NCI-H187 treated with DMSO at 0.1 percent for 48 hours (cell line): ENCODE measurements at regions not wholly inside any gene's neighbourhood (a gene's known extent, or its start where the extent isn't known, plus 50 kb on each side); places are given as distances from the start of the nearest gene placed in this dataset.
A peak's percentile ranks its signal among the peaks of the same experiment; 100 is the strongest.
"Not testable (repeated sequence)": the region's sequence is repeated elsewhere in the genome, so short reads cannot be mapped to it uniquely, and the experiment has no call there.

Source experiments
- DNase-seq: peaks from one replicate; lab custom pipeline; 2025; lab: John Stamatoyannopoulos, UW

DNA sequence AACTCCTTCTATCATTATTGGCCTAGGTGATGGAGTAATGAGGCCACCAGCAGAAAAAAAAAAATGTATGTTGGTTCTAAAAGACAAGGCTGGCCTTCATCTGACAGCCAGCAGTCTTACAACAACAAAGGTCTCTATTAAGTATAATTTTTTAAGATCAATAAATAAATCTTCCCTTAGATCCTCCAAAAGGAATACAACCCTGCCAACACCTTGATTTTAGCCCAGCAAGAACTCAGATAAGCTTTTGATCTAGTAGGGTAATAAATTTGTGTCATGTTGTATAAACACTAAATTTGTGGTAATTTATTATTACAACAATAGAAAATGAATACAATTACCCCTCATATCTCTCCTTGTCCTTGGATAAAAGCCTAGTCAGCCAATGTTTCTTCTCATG lies 633.2 kb upstream of the FAM174A start:
- no peak for DNase-seq

DNA sequence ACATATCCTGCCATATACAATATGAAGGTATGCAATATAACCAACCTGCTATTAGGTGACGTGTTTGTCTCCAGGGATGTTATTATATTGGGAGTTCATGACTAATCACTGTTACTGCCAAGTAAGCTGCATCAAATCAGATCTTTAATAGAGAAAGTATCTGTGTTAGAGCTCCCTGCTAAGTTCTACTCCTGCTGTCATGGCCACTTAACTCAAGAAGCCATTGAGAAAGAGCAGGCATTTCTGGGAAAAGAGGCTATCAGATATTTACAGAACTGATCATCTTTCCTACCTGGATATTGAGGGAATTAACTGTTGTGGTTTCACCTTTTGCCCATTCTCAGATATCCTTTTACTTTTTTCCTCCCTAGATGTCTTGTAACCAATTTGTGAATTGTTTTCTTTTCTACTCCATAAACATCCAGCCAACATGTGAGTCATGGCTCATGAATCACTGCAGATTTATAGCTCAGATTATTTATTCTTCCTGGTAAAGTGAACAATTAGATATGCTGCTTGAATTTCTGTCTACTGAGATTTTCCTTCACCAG lies 634.8 kb upstream of the FAM174A start:
- peak; percentile 44 for DNase-seq

DNA sequence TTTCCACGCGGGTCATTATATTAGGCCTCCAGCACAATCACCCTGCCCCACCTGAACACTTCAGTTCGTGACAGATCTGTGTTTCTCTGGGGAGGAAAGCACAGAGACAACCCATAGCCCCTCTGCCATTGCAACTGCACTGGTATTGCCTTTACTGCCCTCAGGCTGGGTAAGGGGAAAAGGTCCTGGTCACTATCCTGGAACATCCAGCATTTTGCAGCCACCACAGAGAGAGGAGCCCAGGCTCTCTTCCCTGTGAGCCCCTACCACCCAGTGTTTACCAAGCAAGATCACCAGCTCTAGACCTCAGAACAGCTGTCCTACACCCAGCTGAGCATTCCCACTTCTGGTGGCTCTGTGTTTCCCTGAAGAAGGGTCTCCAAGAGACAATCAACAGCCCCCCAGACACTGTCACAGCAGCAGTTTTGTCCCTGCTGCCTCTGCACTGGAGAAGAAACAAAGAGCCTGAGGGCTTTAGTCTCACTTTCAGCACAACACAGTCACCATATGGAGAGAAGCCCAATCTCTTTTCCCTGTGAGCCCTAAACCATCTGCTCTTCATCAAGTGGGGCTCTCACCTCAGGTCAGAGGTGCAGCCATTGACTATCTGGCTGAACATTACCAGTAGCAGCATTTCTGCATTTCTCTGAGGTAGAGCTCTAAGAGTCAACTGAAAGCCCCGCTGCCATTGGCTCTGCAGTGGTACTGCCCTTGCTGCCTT lies 655.2 kb upstream of the FAM174A start:
- DNase-seq: no peak

DNA sequence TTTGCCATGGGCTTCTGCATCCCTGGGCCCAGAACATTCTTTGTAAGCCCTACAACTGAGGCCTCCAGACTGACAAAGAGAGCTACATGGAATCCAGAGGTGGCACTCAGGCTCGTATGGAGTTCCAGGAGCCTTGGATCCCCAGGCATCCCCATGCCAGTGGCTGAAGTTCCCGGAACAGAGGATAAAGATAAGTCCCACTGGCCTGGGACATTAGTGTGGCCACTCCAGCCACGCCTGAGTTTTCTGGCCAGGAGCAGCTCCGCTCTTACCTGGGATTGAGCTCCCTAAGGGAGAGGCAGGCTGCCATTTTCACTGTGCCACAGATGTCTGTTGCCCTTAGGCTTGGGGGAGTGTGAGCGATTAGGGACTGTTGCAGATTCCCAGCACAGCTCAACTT lies 656.3 kb upstream of the FAM174A start:
- DNase-seq: no peak

DNA sequence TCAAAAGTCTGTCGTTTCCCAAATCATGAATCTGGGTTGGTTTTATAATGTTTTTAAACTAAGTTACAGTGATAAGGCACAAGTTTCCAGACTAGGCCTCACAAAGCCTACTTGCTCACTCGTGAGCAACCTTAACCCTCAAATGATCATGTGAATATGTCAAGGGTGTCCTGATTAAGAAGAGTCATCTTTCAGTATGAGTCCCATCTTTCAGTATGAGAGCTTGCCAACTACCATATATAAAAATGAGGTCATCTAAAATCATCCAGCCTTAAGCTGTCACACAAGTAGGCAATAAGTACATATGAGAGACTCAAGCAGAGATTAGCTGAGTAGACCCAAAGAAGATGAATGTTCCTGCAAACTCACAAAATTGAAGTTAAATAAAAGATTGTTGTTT lies 668.4 kb upstream of the FAM174A start:
- no peak for DNase-seq

DNA sequence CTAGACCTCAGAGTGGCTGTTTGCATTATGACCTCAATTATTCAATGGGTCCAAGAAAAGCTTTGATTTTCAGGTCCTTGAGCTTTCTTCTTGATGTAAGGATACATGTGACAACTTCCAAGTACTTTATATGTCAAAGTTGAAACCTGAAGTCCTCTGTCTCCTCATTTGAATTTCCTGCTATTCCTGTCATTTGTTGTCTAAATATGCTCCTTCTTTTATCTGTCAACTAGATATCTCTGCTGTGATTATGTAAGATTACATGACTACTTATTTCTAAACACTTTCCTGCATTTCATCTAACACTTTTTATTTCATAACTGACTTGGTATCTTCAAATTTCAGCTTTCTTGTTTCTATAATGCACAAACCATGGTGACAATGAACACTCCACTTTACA lies 670.0 kb upstream of the FAM174A start:
- no peak for DNase-seq

DNA sequence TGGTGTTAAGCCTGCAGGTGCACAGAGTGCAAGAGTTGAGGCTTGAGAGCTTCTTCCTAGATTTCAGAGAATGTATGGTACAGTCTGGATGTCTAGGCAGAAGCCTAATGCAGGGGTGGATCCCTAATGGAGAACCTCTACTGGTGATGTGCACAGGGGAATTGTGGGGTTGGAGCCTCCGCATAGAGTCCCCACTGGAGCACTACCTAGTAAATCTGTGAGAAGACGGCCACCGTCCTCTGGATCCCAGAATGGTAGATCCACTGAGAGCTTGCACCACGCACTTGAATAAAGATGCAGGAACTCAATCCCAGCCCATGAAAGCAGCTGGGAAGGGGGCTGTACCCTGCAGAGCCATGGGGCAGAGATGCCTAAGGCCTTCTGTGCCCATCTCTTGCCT lies 699.4 kb upstream of the FAM174A start:
- no peak for DNase-seq

DNA sequence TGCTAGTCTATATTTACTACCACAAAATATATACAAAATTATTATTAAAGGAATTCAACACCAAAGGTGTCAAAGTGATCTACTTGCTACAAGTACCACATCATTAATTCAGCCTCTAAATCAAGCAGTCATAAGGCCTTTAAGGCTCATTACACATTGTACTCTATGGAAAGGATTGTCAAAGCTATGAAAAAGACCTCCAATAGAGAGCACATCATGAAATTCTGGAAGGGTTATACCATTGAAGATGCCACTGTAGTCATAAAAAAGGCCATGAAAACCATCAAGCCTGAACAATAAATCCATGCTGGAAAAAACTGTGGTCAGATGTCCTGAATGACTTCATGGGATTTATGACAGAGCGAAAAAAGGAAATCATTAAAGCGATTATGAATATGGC lies 708.0 kb upstream of the FAM174A start:
- DNase-seq: no peak

DNA sequence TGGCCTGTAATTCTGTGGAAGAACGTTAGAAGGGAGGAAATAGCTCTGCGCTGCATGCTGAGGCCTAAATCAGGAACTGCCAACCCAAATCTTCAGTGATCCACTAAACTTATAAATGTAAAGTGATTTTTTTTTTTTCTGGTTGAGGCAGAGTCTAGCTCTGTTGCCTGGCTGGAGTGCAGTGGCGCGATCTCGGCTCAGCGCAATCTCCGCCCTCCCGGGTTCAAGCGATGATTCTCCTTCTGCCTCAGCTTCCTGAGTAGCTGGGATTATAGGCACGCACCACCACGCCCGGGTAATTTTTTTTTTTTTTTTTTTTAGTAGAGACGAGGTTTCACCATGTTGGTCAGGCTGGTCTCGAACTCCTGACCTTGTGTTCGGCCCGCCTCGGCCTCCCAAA lies 717.4 kb upstream of the FAM174A start:
- DNase-seq: no peak

DNA sequence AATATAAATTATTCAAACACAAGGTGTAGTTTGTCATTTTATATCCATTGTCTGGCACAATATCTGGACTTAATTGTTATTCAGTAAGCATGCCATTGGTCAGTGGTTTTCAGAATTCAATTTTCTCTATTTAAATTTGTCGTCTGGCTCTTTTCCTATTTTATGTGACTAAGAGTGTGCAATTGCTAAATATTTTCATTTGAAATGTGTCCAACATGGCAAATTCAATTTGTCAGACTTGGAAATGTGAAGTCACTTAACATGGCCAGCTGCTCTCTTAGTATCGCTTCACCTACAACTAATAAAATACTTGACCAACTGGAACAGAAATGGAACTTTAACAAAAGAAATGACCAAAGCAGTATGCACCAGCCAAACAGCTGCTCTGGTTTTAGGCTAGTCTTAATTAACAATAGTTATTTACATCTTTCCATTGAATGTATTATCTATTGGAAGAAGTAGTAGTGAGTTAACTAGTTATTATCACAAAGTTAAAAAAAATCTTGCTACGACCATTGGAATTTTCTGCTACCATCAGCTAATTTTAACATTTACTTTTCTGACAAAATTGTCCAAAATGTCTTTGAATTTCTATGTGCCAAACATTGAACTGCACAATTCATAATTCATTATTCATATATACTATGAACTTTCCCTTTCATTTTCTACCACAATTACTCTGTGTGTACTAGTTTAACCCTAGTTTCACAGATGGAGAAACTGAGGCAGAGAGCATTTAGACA lies 720.7 kb upstream of the FAM174A start:
- DNase-seq: no peak

DNA sequence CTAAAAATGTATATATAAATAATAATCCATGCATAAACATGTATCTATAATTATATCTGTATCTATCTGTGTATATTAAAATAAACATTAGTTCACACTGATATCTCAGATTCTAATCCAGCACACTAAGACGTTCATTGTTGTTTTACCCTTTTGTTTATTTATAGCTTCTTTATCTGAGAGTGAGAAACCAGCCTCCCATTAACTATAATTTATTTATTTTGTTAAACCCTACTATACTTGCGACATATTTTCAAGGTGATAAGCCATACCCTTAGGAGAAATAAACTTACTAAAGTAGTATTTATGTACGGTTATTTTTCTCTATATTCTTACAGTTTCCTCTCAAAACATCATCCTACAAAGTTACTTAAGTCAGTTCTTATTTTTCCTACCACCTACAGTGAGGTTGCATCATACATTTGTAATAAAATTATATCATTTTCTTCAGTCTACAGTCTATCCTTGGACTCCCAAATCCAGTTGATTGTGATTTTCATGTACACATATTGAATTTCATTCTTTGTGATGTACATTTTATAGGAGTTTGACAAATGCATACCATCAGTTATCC lies 726.4 kb upstream of the FAM174A start:
- no peak for DNase-seq

DNA sequence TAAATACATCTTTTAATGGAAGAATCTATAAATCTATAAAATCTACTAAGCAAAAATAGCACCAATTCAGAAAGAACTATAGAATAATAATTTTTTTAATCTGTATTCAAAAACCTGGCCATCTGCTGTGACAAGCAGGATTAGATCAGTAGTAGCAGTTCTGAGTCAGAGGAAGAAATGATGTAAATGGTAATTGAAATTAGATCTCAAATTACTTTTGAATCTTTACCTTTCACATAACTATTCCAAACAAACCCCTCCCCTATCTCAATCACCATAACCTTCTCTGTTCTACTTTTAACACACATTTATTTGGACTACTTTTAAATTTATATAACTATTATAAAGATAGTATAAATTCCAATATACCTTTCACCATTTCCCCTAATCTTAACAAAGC lies 727.8 kb upstream of the FAM174A start:
- DNase-seq: no peak

DNA sequence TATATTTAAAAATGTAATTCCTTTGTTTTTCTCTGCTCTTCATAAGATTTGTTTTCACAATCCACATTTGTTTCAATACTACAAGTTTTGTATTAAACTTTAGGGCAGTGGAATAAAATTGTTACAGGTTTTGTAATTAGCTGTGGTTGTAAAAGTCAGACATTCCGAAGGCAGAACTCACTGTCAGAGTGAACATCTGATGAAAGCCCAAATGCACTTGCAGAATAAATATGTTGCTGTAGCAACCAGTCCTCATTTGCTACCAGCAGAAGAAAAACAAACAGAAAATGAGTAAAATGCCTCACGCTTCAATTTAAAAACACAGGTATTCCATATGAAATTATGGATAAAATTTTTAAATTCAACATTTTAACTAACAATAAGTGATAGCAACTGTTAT lies 740.1 kb upstream of the FAM174A start:
- DNase-seq: no peak

DNA sequence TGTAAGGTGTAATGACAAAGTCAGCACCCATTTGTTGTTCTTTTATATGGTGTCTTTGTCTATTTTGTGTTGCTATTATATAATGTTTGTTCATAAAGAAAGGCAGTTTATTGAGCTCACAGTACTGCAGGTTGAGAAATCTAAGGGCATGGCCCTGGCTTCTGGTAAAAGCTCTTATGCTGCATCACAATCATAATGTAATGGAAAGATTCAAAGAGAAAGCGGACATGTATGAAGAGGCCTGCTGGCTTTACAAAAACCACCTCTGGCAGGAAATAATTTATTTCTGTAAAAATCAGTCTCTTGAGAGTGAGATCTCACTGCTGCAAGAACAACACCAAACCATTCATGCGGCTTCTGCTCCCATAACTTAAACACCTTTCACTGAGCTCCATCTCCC lies 746.7 kb upstream of the FAM174A start:
- no peak for DNase-seq

DNA sequence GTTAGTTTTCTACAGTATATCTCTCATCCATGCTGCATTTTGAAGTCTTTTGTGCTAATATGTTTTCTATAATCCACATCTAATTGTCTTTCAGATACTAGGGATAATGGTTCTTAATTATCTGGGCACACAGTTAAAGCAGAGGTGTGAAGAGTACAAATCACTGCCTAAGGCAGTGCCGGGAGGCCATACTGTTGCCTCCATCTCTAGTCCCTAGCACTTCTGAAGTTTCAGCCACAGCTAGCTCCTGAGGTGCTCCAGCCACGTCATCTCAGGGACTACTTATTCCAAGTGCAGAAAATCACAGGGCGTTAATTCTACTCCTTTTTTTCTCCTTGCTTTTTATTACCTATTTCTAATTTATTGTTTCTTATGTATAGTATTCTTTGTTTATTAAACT lies 760.0 kb upstream of the FAM174A start:
- no peak for DNase-seq

DNA sequence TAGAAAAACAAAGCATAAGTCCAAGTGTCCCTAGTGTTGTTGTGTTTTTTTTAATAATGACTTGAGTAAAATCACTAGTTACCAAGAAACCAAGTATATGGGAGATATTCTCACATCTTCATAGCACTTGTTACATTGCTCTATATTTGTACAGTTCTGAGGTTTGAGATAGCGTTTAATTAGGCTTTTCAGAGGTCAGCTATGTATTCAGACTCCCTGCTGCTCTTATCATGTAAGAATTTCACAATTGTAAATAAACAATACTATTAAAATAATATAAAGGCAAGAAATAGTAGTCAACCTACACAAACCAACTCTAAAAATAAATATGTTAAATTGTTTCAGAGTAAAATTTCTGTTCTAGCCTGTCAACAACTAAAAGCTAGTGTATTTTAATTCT lies 761.9 kb upstream of the FAM174A start:
- DNase-seq: no peak

DNA sequence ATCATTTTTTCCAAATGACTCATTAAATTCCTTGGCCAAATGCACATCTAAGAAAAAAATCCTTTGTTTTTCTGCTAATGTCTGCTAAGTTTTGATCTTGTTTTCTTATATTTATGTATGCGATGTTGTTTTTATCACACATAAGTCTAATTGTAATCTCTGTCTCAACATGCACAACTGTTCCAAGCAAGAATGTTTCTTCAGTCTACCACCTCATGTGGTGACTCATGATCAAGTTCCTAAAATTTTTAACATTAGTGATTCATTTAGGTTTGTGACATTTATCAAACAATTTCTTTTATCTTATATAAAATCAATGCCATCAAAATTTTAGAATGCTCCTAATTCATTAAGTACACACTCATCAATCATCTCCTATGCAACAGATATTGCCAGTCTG lies 763.9 kb upstream of the FAM174A start:
- DNase-seq: no peak

DNA sequence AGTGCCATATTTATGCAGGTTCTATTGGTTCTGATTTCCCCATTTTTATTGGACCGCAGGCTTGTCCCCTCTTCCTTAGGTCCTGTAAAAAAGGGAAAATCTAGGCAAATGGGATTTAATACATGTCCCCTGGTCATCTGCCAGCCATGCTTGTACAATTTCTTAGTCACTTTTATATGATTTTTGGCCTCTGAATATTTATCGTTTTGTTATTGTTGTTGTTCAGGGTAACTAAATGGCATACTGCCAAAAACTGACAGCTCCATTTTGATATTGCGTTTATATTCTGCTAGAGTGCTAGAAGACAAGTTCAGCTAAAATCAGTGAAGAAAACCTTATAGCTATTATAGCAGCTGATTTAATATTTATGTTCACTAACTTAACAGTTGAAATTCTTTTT lies 770.2 kb upstream of the FAM174A start:
- DNase-seq: no peak

DNA sequence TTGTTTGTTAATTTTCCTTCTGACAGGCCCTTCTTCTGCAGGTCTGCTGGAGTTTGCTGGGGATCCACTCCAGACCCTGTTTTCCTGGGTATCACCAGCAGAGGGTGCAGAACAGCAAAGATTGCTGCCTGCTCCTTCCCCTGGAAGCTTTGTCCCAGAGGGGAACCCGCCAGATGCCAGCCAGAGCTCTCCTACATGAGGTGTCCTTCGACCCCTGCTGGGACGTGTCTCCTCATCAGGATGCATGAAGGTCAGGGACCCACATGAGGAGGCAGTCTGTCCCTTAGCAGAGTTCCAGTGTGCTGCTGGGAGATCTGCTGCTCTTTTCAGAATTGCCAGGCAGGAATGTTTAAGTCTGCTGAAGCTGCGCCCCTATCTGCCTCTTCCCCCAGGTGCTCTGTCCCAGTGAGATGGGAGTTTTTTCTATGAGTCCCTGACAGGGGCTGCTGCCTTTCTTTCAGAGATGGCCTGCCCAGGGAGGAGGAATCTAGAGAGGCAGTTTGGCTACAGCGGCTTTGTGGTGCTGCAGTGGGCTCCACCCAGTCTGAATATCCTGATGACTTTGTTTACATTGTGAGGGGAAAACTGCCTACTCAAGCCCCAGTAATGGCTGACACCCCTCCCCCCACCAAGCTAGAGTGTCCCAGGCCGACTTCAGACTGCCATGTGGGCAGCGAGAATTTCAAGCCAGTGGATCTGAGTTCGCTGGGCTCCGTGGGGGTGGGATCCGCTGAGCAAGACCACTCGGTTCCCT lies 772.0 kb upstream of the FAM174A start:
- no peak for DNase-seq

DNA sequence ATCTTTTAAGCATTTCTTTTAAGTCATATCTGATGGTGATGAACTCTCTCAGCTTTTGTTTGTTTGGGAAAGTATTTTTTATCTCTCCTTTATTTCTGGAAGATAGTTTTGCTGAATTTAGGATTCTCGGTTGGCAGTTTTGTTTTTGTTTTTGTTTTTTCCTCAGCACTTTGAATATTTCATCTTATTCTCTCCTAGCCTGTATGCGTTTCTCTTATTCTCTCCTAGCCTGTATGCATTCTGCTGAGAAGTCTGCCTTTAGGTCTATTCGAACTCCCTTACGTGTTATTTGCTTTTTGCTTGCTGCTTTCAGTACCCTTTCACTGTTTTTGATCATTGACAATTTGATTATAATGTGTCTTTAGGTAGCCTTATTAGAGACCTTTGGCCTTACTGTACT lies 787.8 kb upstream of the FAM174A start:
- no peak for DNase-seq

DNA sequence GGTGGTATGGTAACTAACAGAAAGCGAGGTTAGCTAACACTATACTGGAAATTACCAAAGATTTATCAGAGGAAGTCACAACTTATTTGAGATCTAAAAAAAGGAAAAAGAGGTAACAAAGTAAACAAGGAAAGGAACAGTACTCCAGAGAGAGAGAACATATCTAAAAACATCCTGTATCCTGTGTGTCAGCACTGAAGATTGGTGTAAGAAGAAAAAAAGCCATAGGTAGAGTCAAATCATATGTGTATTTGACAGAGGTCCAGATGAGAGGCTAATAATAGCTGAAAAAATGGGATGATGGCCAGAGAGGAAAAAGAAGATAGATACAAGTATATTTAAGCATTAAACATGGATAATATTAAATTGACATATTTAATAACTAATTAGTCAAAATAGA lies 802.0 kb upstream of the FAM174A start:
- not testable (repeated sequence) for DNase-seq

DNA sequence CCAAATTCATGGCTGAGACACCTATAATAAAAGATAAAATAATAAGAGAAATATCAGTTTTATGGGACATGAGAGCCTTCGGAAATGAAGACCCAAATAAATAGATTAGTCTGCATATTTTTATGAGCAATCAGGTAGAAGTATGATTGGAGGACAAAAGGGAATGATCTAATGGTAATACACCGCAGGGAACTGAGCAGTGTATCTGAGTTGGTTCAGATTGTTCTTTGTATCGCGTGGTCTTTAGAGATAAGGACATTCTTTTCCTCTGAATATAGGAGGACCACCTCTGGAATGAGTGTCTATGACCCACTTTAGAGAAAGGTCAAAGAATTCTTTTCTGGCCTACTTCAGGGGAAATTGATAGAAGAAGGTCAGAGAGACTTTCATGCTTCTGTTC lies 801.8 kb upstream of the CHD1 start:
- not testable (repeated sequence) for DNase-seq
